ENCODE measurements at regions not wholly inside any gene's neighbourhood (a gene's known extent, or its start where the extent isn't known, plus 50 kb on each side); places are given as distances from the start of the nearest gene placed in this dataset.

- no peaks in the 10 kb centered on the region for H3K79me2 ChIP-seq (ENCODE audit: insufficient read depth, low read length)
- no peak overlapping the region for H2AFZ ChIP-seq (ENCODE audit: low read length)
- no peaks in the 10 kb centered on the region for H4K20me1 ChIP-seq (ENCODE audit: insufficient read depth, low read length)
- no peaks in the 10 kb centered on the region for H3F3A ChIP-seq (ENCODE audit: insufficient read depth, low read length)
- no peaks in the 10 kb centered on the region for H3K9me2 ChIP-seq (ENCODE audit: low read depth, low read length)
- TF ChIP-seq EZH2 (IDR thresholded peaks at IDR 0.05; ENCODE audit: borderline replicate concordance, low read length), result no peak
- H3K4me1 ChIP-seq (ENCODE audit: insufficient read depth, low read length, severe bottlenecking), result no peaks in the 10 kb centered on the region
- H3K27me3 ChIP-seq (ENCODE audit: insufficient read depth, low read length), result no peaks in the 10 kb centered on the region
- H3K4me2 ChIP-seq (ENCODE audit: low read length), result no peak overlapping the region
- H3K4me3 ChIP-seq (ENCODE audit: low read depth, low read length, poor library complexity, severe bottlenecking), result no peak overlapping the region
- H3K36me3 ChIP-seq (ENCODE audit: insufficient read depth, low read length), result no peaks in the 10 kb centered on the region
- no peak overlapping the region for H3K27ac ChIP-seq (ENCODE audit: low read depth, low read length, poor library complexity, severe bottlenecking)
- H3K9me3 ChIP-seq (ENCODE audit: low read length), result no peaks in the 10 kb centered on the region
- H3K9ac ChIP-seq (ENCODE audit: low read length), result no peak overlapping the region
Measured at GRCh38 chr5:165894916-165895315, 2389.5 kb downstream of the MAT2B start.

GRCh38 chr5:165903835-165904234 is 2387.6 kb upstream of the WWC1 start:
- H3K4me3 ChIP-seq (ENCODE audit: low read depth, low read length, poor library complexity, severe bottlenecking), result no peak overlapping the region
- H4K20me1 ChIP-seq (ENCODE audit: insufficient read depth, low read length), result no peaks in the 10 kb centered on the region
- H3K4me2 ChIP-seq (ENCODE audit: low read length), result no peak overlapping the region
- no peaks in the 10 kb centered on the region for H3K36me3 ChIP-seq (ENCODE audit: insufficient read depth, low read length)
- no peaks in the 10 kb centered on the region for H3K4me1 ChIP-seq (ENCODE audit: insufficient read depth, low read length, severe bottlenecking)
- no peaks in the 10 kb centered on the region for H3K79me2 ChIP-seq (ENCODE audit: insufficient read depth, low read length)
- H2AFZ ChIP-seq (ENCODE audit: low read length), result no peak overlapping the region
- H3K9me3 ChIP-seq (ENCODE audit: low read length), result no peaks in the 10 kb centered on the region
- H3K27me3 ChIP-seq (ENCODE audit: insufficient read depth, low read length), result no peaks in the 10 kb centered on the region
- no peak overlapping the region for H3K9ac ChIP-seq (ENCODE audit: low read length)
- TF ChIP-seq CTCF (IDR thresholded peaks at IDR 0.05; ENCODE audit: low read length) (no peak), EZH2 (IDR thresholded peaks at IDR 0.05; ENCODE audit: borderline replicate concordance, low read length) (no peak)
- H3F3A ChIP-seq (ENCODE audit: insufficient read depth, low read length), result no peaks in the 10 kb centered on the region
- no peaks in the 10 kb centered on the region for H3K9me2 ChIP-seq (ENCODE audit: low read depth, low read length)
- no peak overlapping the region for H3K27ac ChIP-seq (ENCODE audit: low read depth, low read length, poor library complexity, severe bottlenecking)

- no peaks in the 10 kb centered on the region for H3K4me1 ChIP-seq (ENCODE audit: insufficient read depth, low read length, severe bottlenecking)
- no peak for TF ChIP-seq EZH2 (IDR thresholded peaks at IDR 0.05; ENCODE audit: borderline replicate concordance, low read length)
- TF ChIP-seq CTCF (IDR thresholded peaks at IDR 0.05; ENCODE audit: low read length), result no peak
- no peak overlapping the region for H2AFZ ChIP-seq (ENCODE audit: low read length)
- H3K4me3 ChIP-seq (ENCODE audit: low read depth, low read length, poor library complexity, severe bottlenecking), result no peak overlapping the region
- H3K4me2 ChIP-seq (ENCODE audit: low read length), result no peak overlapping the region
- H3K27ac ChIP-seq (ENCODE audit: low read depth, low read length, poor library complexity, severe bottlenecking), result no peak overlapping the region
- no peaks in the 10 kb centered on the region for H3K9me2 ChIP-seq (ENCODE audit: low read depth, low read length)
- H3K79me2 ChIP-seq (ENCODE audit: insufficient read depth, low read length), result no peaks in the 10 kb centered on the region
- H3F3A ChIP-seq (ENCODE audit: insufficient read depth, low read length), result no peaks in the 10 kb centered on the region
- no peaks in the 10 kb centered on the region for H3K9me3 ChIP-seq (ENCODE audit: low read length)
- H3K27me3 ChIP-seq (ENCODE audit: insufficient read depth, low read length), result no peaks in the 10 kb centered on the region
- H3K36me3 ChIP-seq (ENCODE audit: insufficient read depth, low read length), result no peaks in the 10 kb centered on the region
- H3K9ac ChIP-seq (ENCODE audit: low read length), result no peak overlapping the region
- H4K20me1 ChIP-seq (ENCODE audit: insufficient read depth, low read length), result no peaks in the 10 kb centered on the region
Measured at GRCh38 chr5:165906871-165907270, 2384.6 kb upstream of the WWC1 start.

GRCh38 chr5:165913059-165913458 is 2378.4 kb upstream of the WWC1 start:
- TF ChIP-seq CTCF (IDR thresholded peaks at IDR 0.05; ENCODE audit: low read length) (no peak), EZH2 (IDR thresholded peaks at IDR 0.05; ENCODE audit: borderline replicate concordance, low read length) (no peak)

More at GRCh38 chr5:165913059-165913458, 2378.4 kb upstream of the WWC1 start:
- Histone ChIP-seq H3F3A (ENCODE audit: insufficient read depth, low read length) (no peaks in the 10 kb centered on the region), H3K27me3 (ENCODE audit: insufficient read depth, low read length) (no peaks in the 10 kb centered on the region), H2AFZ (ENCODE audit: low read length) (no peak overlapping the region), H4K20me1 (ENCODE audit: insufficient read depth, low read length) (no peaks in the 10 kb centered on the region), H3K4me3 (ENCODE audit: low read depth, low read length, poor library complexity, severe bottlenecking) (no peak overlapping the region), H3K4me1 (ENCODE audit: insufficient read depth, low read length, severe bottlenecking) (no peaks in the 10 kb centered on the region), H3K9me3 (ENCODE audit: low read length) (no peaks in the 10 kb centered on the region), H3K9ac (ENCODE audit: low read length) (no peak overlapping the region), H3K9me2 (ENCODE audit: low read depth, low read length) (no peaks in the 10 kb centered on the region), H3K27ac (ENCODE audit: low read depth, low read length, poor library complexity, severe bottlenecking) (no peak overlapping the region), H3K79me2 (ENCODE audit: insufficient read depth, low read length) (no peaks in the 10 kb centered on the region), H3K4me2 (ENCODE audit: low read length) (no peak overlapping the region), H3K36me3 (ENCODE audit: insufficient read depth, low read length) (no peaks in the 10 kb centered on the region)
